SHP77 treated with DMSO at 0.1 percent for 48 hours (cell line): ENCODE measurements at regions not wholly inside any gene's neighbourhood (a gene's known extent, or its start where the extent isn't known, plus 50 kb on each side); places are given as distances from the start of the nearest gene placed in this dataset.

Experiments used
- DNase-seq: peaks from one replicate; lab custom pipeline; 2025; lab: John Stamatoyannopoulos, UW

- DNase-seq: no peak
Measured at GRCh38 chr6:14693301-14694192, 552.3 kb upstream of the JARID2 start.

GRCh38 chr6:14694308-14694707, 551.6 kb upstream of the JARID2 start:
- DNase-seq: no peak

GRCh38 chr6:14695579-14695978, 550.3 kb upstream of the JARID2 start:
- DNase-seq: no peak

GRCh38 chr6:14696367-14696766, 549.5 kb upstream of the JARID2 start:
- DNase-seq: no peak

GRCh38 chr6:14697427-14697826, 548.4 kb upstream of the JARID2 start:
- DNase-seq: no peak

- no peak for DNase-seq
Measured at GRCh38 chr6:14699803-14700601, 545.9 kb upstream of the JARID2 start.

- DNase-seq: no peak
Measured at GRCh38 chr6:14701946-14702345, 543.9 kb upstream of the JARID2 start.

GRCh38 chr6:14702678-14703077, 543.2 kb upstream of the JARID2 start:
- DNase-seq: no peak

GRCh38 chr6:14703586-14703985, 542.3 kb upstream of the JARID2 start:
- DNase-seq: no peak

- DNase-seq: no peak
Measured at GRCh38 chr6:14704383-14705271, 541.2 kb upstream of the JARID2 start.

GRCh38 chr6:14705841-14706377, 540.0 kb upstream of the JARID2 start:
- DNase-seq: no peak

- DNase-seq: no peak
Measured at GRCh38 chr6:14706378-14706929, 539.4 kb upstream of the JARID2 start.

GRCh38 chr6:14707276-14707675, 538.6 kb upstream of the JARID2 start:
- no peak for DNase-seq

GRCh38 chr6:14707971-14708465, 537.9 kb upstream of the JARID2 start:
- DNase-seq: no peak

- DNase-seq: no peak
Measured at GRCh38 chr6:14709066-14709670, 536.7 kb upstream of the JARID2 start.

GRCh38 chr6:14709900-14710299, 536.0 kb upstream of the JARID2 start:
- DNase-seq: no peak

- DNase-seq: no peak
Measured at GRCh38 chr6:14710421-14710820, 535.4 kb upstream of the JARID2 start.

GRCh38 chr6:14711056-14711703, 534.7 kb upstream of the JARID2 start:
- DNase-seq: no peak

- no peak for DNase-seq
Measured at GRCh38 chr6:14711704-14712379, 534.0 kb upstream of the JARID2 start.
